ENCODE measurements at regions not wholly inside any gene's neighbourhood (a gene's known extent, or its start where the extent isn't known, plus 50 kb on each side); places are given as distances from the start of the nearest gene placed in this dataset.

DNA sequence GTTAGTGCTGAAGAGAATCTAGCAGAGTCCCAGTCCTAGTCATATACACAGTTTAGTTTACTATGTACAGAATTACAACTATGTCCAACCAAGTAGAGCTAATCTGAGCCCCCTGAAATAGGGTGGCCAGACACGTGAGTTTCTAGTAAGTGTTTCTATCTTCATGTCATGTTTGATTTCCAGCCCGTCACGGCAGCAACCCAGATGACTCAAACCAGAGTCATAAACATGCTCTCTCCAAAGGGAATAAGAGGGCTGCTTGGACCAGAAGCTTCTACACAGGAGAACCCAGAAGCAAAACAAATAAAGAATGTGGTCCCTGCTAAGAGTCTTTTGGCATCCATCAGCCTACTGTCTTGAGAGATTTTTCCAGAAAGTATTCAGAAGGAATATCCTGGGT lies 64.9 kb upstream of the WIPF1 start:
- H3K36me3 ChIP-seq (ENCODE audit: control insufficient read depth in 4 of 4, insufficient read depth in 4 of 4, low read length in 4 of 4) = peaks cover 0 to 3% (median 1%) of the 10 kb centered on the region in 4 donors
- H3K27ac ChIP-seq (ENCODE audit: low read depth in 1 of 2, low read length in 1 of 2) = no peak overlapping the region
- TF ChIP-seq, protein P1, sequence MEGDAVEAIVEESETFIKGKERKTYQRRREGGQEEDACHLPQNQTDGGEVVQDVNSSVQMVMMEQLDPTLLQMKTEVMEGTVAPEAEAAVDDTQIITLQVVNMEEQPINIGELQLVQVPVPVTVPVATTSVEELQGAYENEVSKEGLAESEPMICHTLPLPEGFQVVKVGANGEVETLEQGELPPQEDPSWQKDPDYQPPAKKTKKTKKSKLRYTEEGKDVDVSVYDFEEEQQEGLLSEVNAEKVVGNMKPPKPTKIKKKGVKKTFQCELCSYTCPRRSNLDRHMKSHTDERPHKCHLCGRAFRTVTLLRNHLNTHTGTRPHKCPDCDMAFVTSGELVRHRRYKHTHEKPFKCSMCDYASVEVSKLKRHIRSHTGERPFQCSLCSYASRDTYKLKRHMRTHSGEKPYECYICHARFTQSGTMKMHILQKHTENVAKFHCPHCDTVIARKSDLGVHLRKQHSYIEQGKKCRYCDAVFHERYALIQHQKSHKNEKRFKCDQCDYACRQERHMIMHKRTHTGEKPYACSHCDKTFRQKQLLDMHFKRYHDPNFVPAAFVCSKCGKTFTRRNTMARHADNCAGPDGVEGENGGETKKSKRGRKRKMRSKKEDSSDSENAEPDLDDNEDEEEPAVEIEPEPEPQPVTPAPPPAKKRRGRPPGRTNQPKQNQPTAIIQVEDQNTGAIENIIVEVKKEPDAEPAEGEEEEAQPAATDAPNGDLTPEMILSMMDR (IDR thresholded peaks at IDR 0.05; ENCODE audit: control extremely low read depth, extremely low read depth) = no peak
- H3K9ac ChIP-seq (ENCODE audit: insufficient read depth in 1 of 2, low read length in 2 of 2) = no peak overlapping the region
- peaks cover 0 to 2% (median 0%) of the 10 kb centered on the region in 4 donors for H3K9me3 ChIP-seq (ENCODE audit: control insufficient read depth in 4 of 4, insufficient read depth in 3 of 4, low read length in 3 of 4)
- 62 to 68% methylated on average over 3 of the region's 3 CpGs for WGBS, 2 donors
- no peak overlapping the region for H3K4me3 ChIP-seq
- H3K4me1 ChIP-seq (ENCODE audit: control insufficient read depth in 5 of 5, insufficient read depth in 5 of 5, low read length in 5 of 5) = peaks cover 0 to 17% (median 4%) of the 10 kb centered on the region in 5 donors
- ATAC-seq (ENCODE audit: insufficient read depth, low FRiP score) (no peak), DNase-seq (no peak)
- no peaks in the 10 kb centered on the region for H3K27me3 ChIP-seq (ENCODE audit: control insufficient read depth in 3 of 3, insufficient read depth in 3 of 3, low read length in 2 of 3)

DNA sequence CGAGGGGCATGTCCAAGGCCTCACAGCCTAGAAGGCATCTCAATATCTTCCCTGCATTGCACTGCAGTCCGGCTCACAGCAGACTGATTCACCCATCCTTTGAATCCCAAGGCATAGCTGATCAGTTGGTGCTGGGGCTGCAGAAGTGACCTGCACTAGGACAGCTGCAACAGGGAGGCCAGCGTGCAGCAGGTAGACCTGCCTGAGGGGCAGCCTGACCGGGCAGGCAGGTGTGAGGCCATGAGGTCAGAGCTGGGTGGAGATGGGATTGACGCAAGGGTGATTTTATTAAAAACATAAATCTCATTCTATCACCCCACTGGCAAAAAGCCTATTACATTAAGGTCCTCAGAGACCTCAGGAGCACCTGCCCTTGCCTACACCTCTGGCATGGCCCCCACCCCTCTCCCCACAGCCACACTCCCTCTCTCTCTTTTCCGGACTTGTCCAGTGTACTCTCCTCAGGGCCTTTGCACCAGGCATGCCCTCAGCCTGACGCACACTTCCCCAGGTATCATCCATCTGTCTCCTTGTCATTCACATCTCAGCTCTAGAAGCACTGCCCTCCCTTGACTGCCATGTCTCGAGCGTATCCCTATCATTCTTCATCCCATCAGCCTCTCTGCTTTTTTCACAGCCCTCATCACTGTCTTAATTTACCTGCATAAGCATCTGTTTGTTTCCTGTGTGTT lies 63.5 kb upstream of the WIPF1 start:
- TF ChIP-seq, protein P1 (IDR thresholded peaks at IDR 0.05; ENCODE audit: control extremely low read depth, extremely low read depth) = no peak
- DNase-seq = no peak

DNA sequence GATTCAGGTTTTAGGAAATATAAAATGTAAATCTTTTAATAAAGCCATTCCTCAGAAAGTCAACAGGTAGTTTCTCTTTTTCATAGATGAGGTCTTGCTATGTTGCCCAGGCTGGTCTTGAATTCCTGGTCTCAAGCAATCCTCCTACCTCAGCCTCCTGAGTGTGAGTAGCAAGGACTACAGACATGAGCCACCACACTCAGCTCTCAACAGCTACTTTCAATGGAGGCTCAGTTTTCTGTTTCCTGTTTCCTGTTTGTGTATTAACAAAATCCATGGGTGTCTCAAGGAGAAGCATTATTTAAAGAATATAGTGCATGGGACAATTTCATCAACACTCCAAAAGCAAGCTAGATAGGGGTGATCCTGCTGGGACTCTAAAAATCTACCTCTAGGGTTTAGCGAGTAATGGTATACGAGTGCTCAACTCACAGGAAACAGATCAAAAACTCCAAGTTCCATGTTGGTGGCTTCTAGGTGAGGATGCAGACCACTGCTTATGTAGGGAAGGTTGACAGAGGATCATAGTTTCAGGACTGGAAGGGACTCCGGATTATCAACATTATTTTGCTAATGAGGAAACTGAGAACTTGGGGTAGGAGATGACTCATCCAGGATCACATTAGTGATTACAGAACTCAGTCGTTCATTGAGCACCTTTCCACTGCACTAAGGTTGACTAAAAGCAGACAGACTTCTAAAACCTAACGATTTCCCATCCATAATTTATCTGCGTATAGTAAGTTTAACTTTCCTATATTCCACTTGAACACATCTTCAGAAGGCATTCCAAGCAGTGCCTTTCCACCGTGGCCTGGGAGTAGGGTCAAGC lies 61.7 kb upstream of the WIPF1 start:
- Histone ChIP-seq H3K9ac (ENCODE audit: insufficient read depth in 1 of 2, low read length in 2 of 2) (no peak overlapping the region), H3K27ac (ENCODE audit: low read depth in 1 of 2, low read length in 1 of 2) (no peak overlapping the region), H3K4me3 (no peak overlapping the region), H3K27me3 (ENCODE audit: control insufficient read depth in 3 of 3, insufficient read depth in 3 of 3, low read length in 2 of 3) (no peaks in the 10 kb centered on the region), H3K4me1 (ENCODE audit: control insufficient read depth in 5 of 5, insufficient read depth in 5 of 5, low read length in 5 of 5) (peaks cover 0 to 7% (median 0%) of the 10 kb centered on the region in 5 donors), H3K9me3 (ENCODE audit: control insufficient read depth in 4 of 4, insufficient read depth in 3 of 4, low read length in 3 of 4) (peaks cover 0 to 11% (median 4%) of the 10 kb centered on the region in 4 donors), H3K36me3 (ENCODE audit: control insufficient read depth in 4 of 4, insufficient read depth in 4 of 4, low read length in 4 of 4) (peaks cover 0 to 3% (median 1%) of the 10 kb centered on the region in 4 donors)
- no peak for ATAC-seq (ENCODE audit: insufficient read depth, low FRiP score)
- 77 to 82% methylated on average over 7 of the region's 7 CpGs for WGBS, 2 donors
- DNase-seq = no peak
- TF ChIP-seq, protein P1 (IDR thresholded peaks at IDR 0.05; ENCODE audit: control extremely low read depth, extremely low read depth) = no peak

More for the DNA sequence above, 63.5 kb upstream of the WIPF1 start:
- ATAC-seq (ENCODE audit: insufficient read depth, low FRiP score) = no peak
- Histone ChIP-seq H3K4me3 (no peak overlapping the region), H3K27me3 (ENCODE audit: control insufficient read depth in 3 of 3, insufficient read depth in 3 of 3, low read length in 2 of 3) (no peaks in the 10 kb centered on the region), H3K36me3 (ENCODE audit: control insufficient read depth in 4 of 4, insufficient read depth in 4 of 4, low read length in 4 of 4) (peaks cover 0 to 3% (median 1%) of the 10 kb centered on the region in 4 donors), H3K9ac (ENCODE audit: insufficient read depth in 1 of 2, low read length in 2 of 2) (no peak overlapping the region), H3K9me3 (ENCODE audit: control insufficient read depth in 4 of 4, insufficient read depth in 3 of 4, low read length in 3 of 4) (peaks cover 0 to 4% (median under 1%) of the 10 kb centered on the region in 4 donors), H3K4me1 (ENCODE audit: control insufficient read depth in 5 of 5, insufficient read depth in 5 of 5, low read length in 5 of 5) (peaks cover 0 to 8% (median 0%) of the 10 kb centered on the region in 5 donors), H3K27ac (ENCODE audit: low read depth in 1 of 2, low read length in 1 of 2) (no peak overlapping the region)
- 93% methylated on average over 9 of the region's 9 CpGs for WGBS, 2 donors
